Mesenchymal stem cell (in vitro differentiated cells and primary cell): ENCODE measurements at regions not wholly inside any gene's neighbourhood (a gene's known extent, or its start where the extent isn't known, plus 50 kb on each side); places are given as distances from the start of the nearest gene placed in this dataset.

Experiments used
- DNase-seq: peaks from one replicate; pipeline ENCODE4 v3.0.0-alpha.2; 2013
- H2AFZ ChIP-seq: one replicate; pipeline ENCODE4 v1.6.1; 2013; ENCODE audit warnings: low read depth, mild to moderate bottlenecking, control low read depth, inconsistent platforms, low read length, moderate library complexity
- H2AK5ac ChIP-seq: 2 replicates; pipeline ENCODE4 v1.6.1; 2013; ENCODE audit warnings: low read length, moderate library complexity, mild to moderate bottlenecking, inconsistent platforms; ENCODE audit not compliant: severe bottlenecking
- H2BK120ac ChIP-seq: one replicate; pipeline ENCODE4 v1.6.1; 2013; ENCODE audit warnings: low read depth, mild to moderate bottlenecking, inconsistent platforms, low read length, moderate library complexity
- H2BK12ac ChIP-seq, 2 experiments: one replicate each; pipeline ENCODE4 v1.6.1; 2013; ENCODE audit warnings: inconsistent platforms in 2 of 2, low read length in 2 of 2, mild to moderate bottlenecking in 2 of 2, moderate library complexity in 2 of 2, control low read depth in 1 of 2
- H2BK15ac ChIP-seq: one replicate; pipeline ENCODE4 v1.6.1; 2013; ENCODE audit warnings: mild to moderate bottlenecking, low read depth, inconsistent platforms; ENCODE audit not compliant: poor library complexity, severe bottlenecking
- H2BK5ac ChIP-seq: 2 replicates; pipeline ENCODE4 v1.6.1; 2013; ENCODE audit warnings: low read depth, mild to moderate bottlenecking, low read length, control low read depth, inconsistent platforms; ENCODE audit not compliant: poor library complexity, severe bottlenecking
- H3K14ac ChIP-seq, 2 experiments: one replicate each; pipeline ENCODE4 v1.6.1; 2013; ENCODE audit warnings: inconsistent platforms in 2 of 2, low read length in 2 of 2, control low read depth in 1 of 2, mild to moderate bottlenecking in 1 of 2, moderate library complexity in 1 of 2
- H3K18ac ChIP-seq, 2 experiments: one replicate each; pipeline ENCODE4 v1.6.1; 2013; ENCODE audit warnings: inconsistent platforms in 2 of 2, low read length in 2 of 2, control low read depth in 1 of 2, low read depth in 1 of 2, mild to moderate bottlenecking in 1 of 2
- H3K23ac ChIP-seq, 2 experiments: one replicate each; pipeline ENCODE4 v1.6.1; 2013; ENCODE audit warnings: inconsistent platforms in 2 of 2, low read length in 2 of 2, mild to moderate bottlenecking in 2 of 2, moderate library complexity in 2 of 2, control low read depth in 1 of 2
- H3K27ac ChIP-seq: 2 replicates; pipeline ENCODE4 v1.5.1; 2013; ENCODE audit warnings: mild to moderate bottlenecking, moderate library complexity, low read length, control low read depth, inconsistent platforms; ENCODE audit not compliant: poor library complexity, severe bottlenecking
- H3K27me3 ChIP-seq, 2 experiments: 2 replicates each; pipeline versions ENCODE4 v1.6.1 to v1.7.0; 2013; ENCODE audit warnings: low read length in 2 of 2, mild to moderate bottlenecking in 2 of 2, moderate library complexity in 2 of 2, control low read depth in 1 of 2, inconsistent platforms in 1 of 2; ENCODE audit not compliant: control insufficient read depth in 1 of 2, insufficient read depth in 1 of 2
- H3K36me3 ChIP-seq, 2 experiments: 2 replicates each; pipeline versions ENCODE4 v1.6.1 to v1.7.0; 2013; ENCODE audit warnings: low read length in 2 of 2, control low read depth in 1 of 2, inconsistent platforms in 1 of 2, low read depth in 1 of 2, mild to moderate bottlenecking in 1 of 2; ENCODE audit not compliant: insufficient read depth in 2 of 2, control insufficient read depth in 1 of 2
- H3K4ac ChIP-seq, 2 experiments: one replicate each; pipeline ENCODE4 v1.6.1; 2013; ENCODE audit warnings: inconsistent platforms in 2 of 2, low read length in 2 of 2, mild to moderate bottlenecking in 2 of 2, moderate library complexity in 2 of 2, control low read depth in 1 of 2, low read depth in 1 of 2
- H3K4me1 ChIP-seq: 2 replicates; pipeline ENCODE4 v1.6.1; 2013; ENCODE audit warnings: low read depth, low read length, control low read depth; ENCODE audit not compliant: control insufficient read depth, insufficient read depth
- H3K4me2 ChIP-seq: 2 replicates; pipeline ENCODE4 v1.6.1; 2013; ENCODE audit warnings: low read length, mild to moderate bottlenecking, inconsistent platforms; ENCODE audit not compliant: poor library complexity, severe bottlenecking
- H3K4me3 ChIP-seq, 2 experiments: 2 replicates each; pipeline versions ENCODE4 v1.5.1 to v1.7.0; 2013; ENCODE audit warnings: low read length in 2 of 2, mild to moderate bottlenecking in 2 of 2, control low read depth in 1 of 2, low read depth in 1 of 2; ENCODE audit not compliant: insufficient read depth in 1 of 2
- H3K79me1 ChIP-seq: replicated peaks from 2 replicates; pipeline ENCODE4 v1.6.1; 2013; ENCODE audit warnings: mild to moderate bottlenecking, control low read depth, low read length, inconsistent platforms; ENCODE audit not compliant: poor library complexity, severe bottlenecking
- H3K9ac ChIP-seq: 2 replicates; pipeline ENCODE4 v1.7.0; 2013; ENCODE audit warnings: mild to moderate bottlenecking, low read length, moderate library complexity
- H3K9me3 ChIP-seq: 2 replicates; pipeline ENCODE4 v1.7.0; 2013; ENCODE audit warnings: mild to moderate bottlenecking, low read length; ENCODE audit not compliant: control insufficient read depth
- H4K8ac ChIP-seq: one replicate; pipeline ENCODE4 v1.6.1; 2013; ENCODE audit warnings: inconsistent platforms, mild to moderate bottlenecking, low read length, moderate library complexity
- H4K91ac ChIP-seq: one replicate; pipeline ENCODE4 v1.6.1; 2013; ENCODE audit warnings: mild to moderate bottlenecking, low read length, inconsistent platforms
- WGBS: methylation state at CpG from one replicate; pipeline ENCODE4 v1.1.7; 2013; ENCODE audit warnings: mixed read lengths; 5-methylcytosine and 5-hydroxymethylcytosine counted together

DNA sequence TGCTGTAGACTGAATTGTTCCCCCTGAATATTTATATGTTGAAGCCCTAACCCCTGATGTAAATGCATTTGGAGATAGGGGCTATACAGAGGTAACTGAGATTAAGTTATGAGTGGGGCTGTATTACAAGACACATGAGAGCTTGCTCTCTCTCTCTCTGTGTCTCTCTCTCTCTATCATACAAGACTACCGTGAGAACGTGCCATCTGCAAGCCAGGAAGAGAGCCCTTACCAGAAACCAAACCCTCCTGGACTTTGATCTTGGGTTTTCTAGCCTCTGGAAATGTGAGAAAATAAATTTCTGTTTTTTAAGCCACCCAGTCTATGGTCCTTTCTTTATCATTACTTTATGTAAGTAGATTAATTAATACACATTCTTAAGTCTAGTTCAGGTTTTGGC is 249.3 kb upstream of the MAN1A1 start:
- WGBS = no CpG with 5 or more reads among the region's 2 CpGs
- no peaks in the 10 kb centered on the region for H3K27me3 ChIP-seq
- H3K9me3 ChIP-seq = peaks cover 10% of the 10 kb centered on the region

DNA sequence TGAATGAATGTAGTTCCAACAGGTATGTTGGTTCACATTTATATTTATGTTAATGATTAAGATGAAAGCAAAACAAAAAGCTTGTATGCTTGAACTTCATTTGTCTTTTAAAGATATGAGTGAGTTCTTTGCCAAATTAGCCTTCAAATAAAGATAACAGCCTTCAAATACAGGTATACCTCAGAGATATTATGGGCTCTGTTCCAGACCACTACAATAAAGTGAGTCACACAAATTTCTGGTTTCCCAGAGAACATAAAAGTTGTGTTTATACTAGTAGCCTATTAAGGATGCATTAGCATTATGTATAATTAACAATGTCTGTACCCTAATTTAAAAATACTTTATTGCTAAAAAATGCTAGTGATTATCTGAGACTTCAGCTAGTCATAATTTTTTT is 245.3 kb upstream of the MAN1A1 start:
- Histone ChIP-seq H3K4me2 (no peak overlapping the region), H3K9me3 (peaks cover 10% of the 10 kb centered on the region), H3K14ac (no peak overlapping the region), H3K23ac (no peak overlapping the region), H4K91ac (no peak overlapping the region), H3K27ac (no peak overlapping the region), H3K27me3 (no peaks in the 10 kb centered on the region), H2AK5ac (no peak overlapping the region), H3K4me3 (no peak overlapping the region), H2BK12ac (no peak overlapping the region), H4K8ac (no peak overlapping the region), H3K36me3 (no peaks in the 10 kb centered on the region), H3K4ac (no peak overlapping the region), H2BK15ac (no peak overlapping the region), H3K18ac (no peak overlapping the region), H2AFZ (no peak overlapping the region), H3K79me1 (no peaks in the 10 kb centered on the region), H3K9ac (no peak overlapping the region), H3K4me1 (no peaks in the 10 kb centered on the region), H2BK120ac (no peak overlapping the region), H2BK5ac (no peak overlapping the region)
- no peak for DNase-seq

More for the DNA sequence above, 249.3 kb upstream of the MAN1A1 start:
- no peak overlapping the region for H2BK12ac ChIP-seq
- no peak overlapping the region for H2BK15ac ChIP-seq
- H3K9ac ChIP-seq = no peak overlapping the region
- H3K79me1 ChIP-seq = no peaks in the 10 kb centered on the region
- DNase-seq = no peak
- no peaks in the 10 kb centered on the region for H3K36me3 ChIP-seq
- no peak overlapping the region for H3K4ac ChIP-seq
- H2BK5ac ChIP-seq = no peak overlapping the region
- no peak overlapping the region for H2AFZ ChIP-seq
- no peak overlapping the region for H4K91ac ChIP-seq
- no peak overlapping the region for H3K27ac ChIP-seq
- H3K4me3 ChIP-seq = no peak overlapping the region
- H3K18ac ChIP-seq = no peak overlapping the region
- no peaks in the 10 kb centered on the region for H3K4me1 ChIP-seq
- H3K14ac ChIP-seq = no peak overlapping the region
- no peak overlapping the region for H3K4me2 ChIP-seq
- H2BK120ac ChIP-seq = no peak overlapping the region
- no peak overlapping the region for H3K23ac ChIP-seq
- H4K8ac ChIP-seq = no peak overlapping the region
- H2AK5ac ChIP-seq = no peak overlapping the region

DNA sequence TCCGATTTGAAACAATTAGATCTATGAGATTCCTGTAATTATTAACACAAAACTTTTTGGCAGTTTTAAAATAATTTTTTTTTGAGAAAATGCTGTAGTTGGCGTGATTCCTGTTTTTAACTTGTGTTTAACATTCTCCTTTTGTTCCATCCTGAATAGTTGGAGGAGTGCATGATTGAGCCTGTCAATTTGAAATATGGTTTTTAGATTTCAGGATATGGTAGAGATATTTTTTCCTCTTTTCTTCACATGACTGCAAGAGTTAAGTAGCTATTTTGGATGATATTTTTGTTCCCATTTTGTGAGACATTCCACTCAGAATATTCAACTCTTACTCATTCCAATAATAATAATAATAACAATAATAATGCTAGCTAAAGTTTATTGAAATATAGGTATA is 241.7 kb upstream of the MAN1A1 start:
- Histone ChIP-seq H3K23ac (no peak overlapping the region), H3K18ac (no peak overlapping the region), H3K9me3 (peaks cover 5% of the 10 kb centered on the region), H4K8ac (no peak overlapping the region), H3K4me2 (no peak overlapping the region), H3K27me3 (no peaks in the 10 kb centered on the region), H2AK5ac (no peak overlapping the region), H3K14ac (no peak overlapping the region), H3K27ac (no peak overlapping the region), H3K4ac (no peak overlapping the region), H3K36me3 (no peaks in the 10 kb centered on the region), H2BK15ac (no peak overlapping the region), H3K4me3 (no peak overlapping the region), H2BK12ac (no peak overlapping the region), H3K79me1 (no peaks in the 10 kb centered on the region), H4K91ac (no peak overlapping the region), H3K4me1 (no peaks in the 10 kb centered on the region), H3K9ac (no peak overlapping the region), H2BK120ac (no peak overlapping the region), H2AFZ (no peak overlapping the region), H2BK5ac (no peak overlapping the region)
- 100% methylated on average over 1 of the region's 2 CpGs for WGBS
- DNase-seq = no peak

DNA sequence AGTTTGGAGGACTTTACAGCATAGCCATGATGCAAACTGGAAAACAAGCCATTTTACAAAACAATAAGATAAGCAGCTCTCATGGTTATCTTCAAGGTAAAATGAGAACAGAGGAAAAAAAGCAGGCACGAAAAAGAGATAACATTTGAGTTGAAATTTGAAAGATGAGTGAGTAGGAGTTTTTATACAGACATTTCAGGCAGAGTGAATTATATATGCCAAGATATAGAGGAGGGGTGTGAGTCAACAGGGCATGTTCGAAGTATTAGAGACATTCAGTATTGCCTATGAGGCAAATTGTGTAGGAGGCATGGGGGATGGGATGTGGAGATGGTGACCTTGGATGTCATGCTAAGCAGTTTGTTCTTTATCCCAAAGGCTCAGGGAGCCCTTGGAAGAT is 240.5 kb upstream of the MAN1A1 start:
- Histone ChIP-seq H3K4me3 (no peak overlapping the region), H3K4me2 (no peak overlapping the region), H4K8ac (no peak overlapping the region), H4K91ac (no peak overlapping the region), H2AK5ac (no peak overlapping the region), H2AFZ (no peak overlapping the region), H2BK15ac (no peak overlapping the region), H3K18ac (no peak overlapping the region), H3K27ac (no peak overlapping the region), H3K4ac (no peak overlapping the region), H3K14ac (no peak overlapping the region), H3K36me3 (no peaks in the 10 kb centered on the region), H3K9me3 (no peaks in the 10 kb centered on the region), H3K79me1 (no peaks in the 10 kb centered on the region), H2BK12ac (no peak overlapping the region), H3K23ac (no peak overlapping the region), H3K4me1 (no peaks in the 10 kb centered on the region), H2BK5ac (no peak overlapping the region), H3K27me3 (no peaks in the 10 kb centered on the region), H3K9ac (no peak overlapping the region), H2BK120ac (no peak overlapping the region)
- DNase-seq = no peak
- WGBS = 89% methylated on average over 2 of the region's 2 CpGs
